ENCODE measurements at regions not wholly inside any gene's neighbourhood (a gene's known extent, or its start where the extent isn't known, plus 50 kb on each side); places are given as distances from the start of the nearest gene placed in this dataset.

GRCh38 chr12:74449872-74450271, 87.8 kb upstream of the ATXN7L3B start:
- no peak overlapping the region for H3K27ac ChIP-seq
- TF ChIP-seq, protein P1, sequence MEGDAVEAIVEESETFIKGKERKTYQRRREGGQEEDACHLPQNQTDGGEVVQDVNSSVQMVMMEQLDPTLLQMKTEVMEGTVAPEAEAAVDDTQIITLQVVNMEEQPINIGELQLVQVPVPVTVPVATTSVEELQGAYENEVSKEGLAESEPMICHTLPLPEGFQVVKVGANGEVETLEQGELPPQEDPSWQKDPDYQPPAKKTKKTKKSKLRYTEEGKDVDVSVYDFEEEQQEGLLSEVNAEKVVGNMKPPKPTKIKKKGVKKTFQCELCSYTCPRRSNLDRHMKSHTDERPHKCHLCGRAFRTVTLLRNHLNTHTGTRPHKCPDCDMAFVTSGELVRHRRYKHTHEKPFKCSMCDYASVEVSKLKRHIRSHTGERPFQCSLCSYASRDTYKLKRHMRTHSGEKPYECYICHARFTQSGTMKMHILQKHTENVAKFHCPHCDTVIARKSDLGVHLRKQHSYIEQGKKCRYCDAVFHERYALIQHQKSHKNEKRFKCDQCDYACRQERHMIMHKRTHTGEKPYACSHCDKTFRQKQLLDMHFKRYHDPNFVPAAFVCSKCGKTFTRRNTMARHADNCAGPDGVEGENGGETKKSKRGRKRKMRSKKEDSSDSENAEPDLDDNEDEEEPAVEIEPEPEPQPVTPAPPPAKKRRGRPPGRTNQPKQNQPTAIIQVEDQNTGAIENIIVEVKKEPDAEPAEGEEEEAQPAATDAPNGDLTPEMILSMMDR (IDR thresholded peaks at IDR 0.05; ENCODE audit: low read depth, low read length), result no peak
- H3K27me3 ChIP-seq, result no peaks in the 10 kb centered on the region
- no peaks in the 10 kb centered on the region for H3K9me3 ChIP-seq (ENCODE audit: low read depth)
- H3K4me3 ChIP-seq, result no peak overlapping the region
- H3K4me1 ChIP-seq (ENCODE audit: low read depth), result no peaks in the 10 kb centered on the region
- DNase-seq (ENCODE audit: low read depth in 1 of 2, low spot score in 1 of 2), result no peak
- no peaks in the 10 kb centered on the region for H3K36me3 ChIP-seq

GRCh38 chr12:74454109-74454508, 83.5 kb upstream of the ATXN7L3B start:
- Histone ChIP-seq H3K27ac (no peak overlapping the region), H3K36me3 (no peaks in the 10 kb centered on the region), H3K27me3 (no peaks in the 10 kb centered on the region), H3K4me1 (ENCODE audit: low read depth) (no peaks in the 10 kb centered on the region), H3K9me3 (ENCODE audit: low read depth) (no peaks in the 10 kb centered on the region), H3K4me3 (no peak overlapping the region)
- DNase-seq (ENCODE audit: low read depth in 1 of 2, low spot score in 1 of 2), result no peak
- TF ChIP-seq, protein P1 (IDR thresholded peaks at IDR 0.05; ENCODE audit: low read depth, low read length), result no peak

- no peak overlapping the region for H3K27ac ChIP-seq
- H3K36me3 ChIP-seq, result no peaks in the 10 kb centered on the region
- no peak for DNase-seq (ENCODE audit: low read depth in 1 of 2, low spot score in 1 of 2)
- no peak overlapping the region for H3K4me3 ChIP-seq
- no peaks in the 10 kb centered on the region for H3K27me3 ChIP-seq
- H3K9me3 ChIP-seq (ENCODE audit: low read depth), result no peaks in the 10 kb centered on the region
- TF ChIP-seq, protein P1 (IDR thresholded peaks at IDR 0.05; ENCODE audit: low read depth, low read length), result no peak
- H3K4me1 ChIP-seq (ENCODE audit: low read depth), result no peaks in the 10 kb centered on the region
Observed at GRCh38 chr12:74455429-74455828, 82.2 kb upstream of the ATXN7L3B start.

DNA sequence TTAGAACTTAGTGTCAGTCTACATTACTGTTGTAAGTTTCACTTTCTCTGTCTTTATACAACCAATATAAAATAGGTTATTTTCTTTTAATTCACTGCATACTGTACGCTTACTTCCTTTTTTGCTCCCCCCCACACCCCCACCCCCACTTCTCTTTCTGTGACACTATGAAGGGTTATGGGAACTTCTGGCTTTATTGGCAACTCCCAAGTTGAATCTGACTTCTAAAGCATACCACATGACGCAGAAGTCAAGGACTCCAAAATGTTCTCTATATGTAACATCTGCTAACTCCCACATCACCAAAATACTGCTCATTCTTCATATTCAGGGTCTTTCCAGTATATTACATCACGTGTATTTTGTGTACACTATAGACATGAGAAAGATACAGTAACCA, 81.2 kb upstream of the ATXN7L3B start:
- TF ChIP-seq, protein P1 (IDR thresholded peaks at IDR 0.05; ENCODE audit: low read depth, low read length), result no peak
- DNase-seq (ENCODE audit: low read depth in 1 of 2, low spot score in 1 of 2), result no peak
- Histone ChIP-seq H3K9me3 (ENCODE audit: low read depth) (no peaks in the 10 kb centered on the region), H3K27ac (no peak overlapping the region), H3K4me3 (no peak overlapping the region), H3K4me1 (ENCODE audit: low read depth) (no peaks in the 10 kb centered on the region), H3K36me3 (no peaks in the 10 kb centered on the region), H3K27me3 (no peaks in the 10 kb centered on the region)

DNA sequence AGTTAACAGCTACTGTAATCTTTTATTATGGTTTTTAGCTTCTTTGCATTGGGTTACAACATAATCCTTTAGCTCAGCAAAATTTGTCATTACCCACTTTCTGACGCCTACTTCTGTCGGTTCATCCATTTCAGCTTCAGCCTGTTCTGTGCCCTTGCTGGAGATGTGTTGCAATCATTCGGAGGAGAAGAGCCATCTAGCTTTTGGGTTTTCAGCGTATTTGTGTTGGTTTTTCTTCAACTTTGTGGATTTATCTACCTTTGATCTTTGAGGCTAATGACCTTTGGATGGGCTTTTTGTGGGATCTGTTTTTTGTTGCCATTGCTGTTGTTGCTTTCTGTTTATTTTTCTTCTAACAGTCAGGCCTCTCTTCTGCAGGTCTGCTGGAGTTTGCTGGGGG, 69.2 kb upstream of the ATXN7L3B start:
- no peak for DNase-seq (ENCODE audit: low read depth in 1 of 2, low spot score in 1 of 2)
- Histone ChIP-seq H3K27me3 (no peaks in the 10 kb centered on the region), H3K4me1 (ENCODE audit: low read depth) (no peaks in the 10 kb centered on the region), H3K27ac (no peak overlapping the region), H3K36me3 (no peaks in the 10 kb centered on the region), H3K4me3 (no peak overlapping the region), H3K9me3 (ENCODE audit: low read depth) (no peaks in the 10 kb centered on the region)
- TF ChIP-seq, protein P1 (IDR thresholded peaks at IDR 0.05; ENCODE audit: low read depth, low read length), result no peak

GRCh38 chr12:74476234-74476633, 61.4 kb upstream of the ATXN7L3B start:
- Histone ChIP-seq H3K27me3 (no peaks in the 10 kb centered on the region), H3K27ac (no peak overlapping the region), H3K36me3 (no peaks in the 10 kb centered on the region), H3K4me3 (no peak overlapping the region), H3K9me3 (ENCODE audit: low read depth) (no peaks in the 10 kb centered on the region), H3K4me1 (ENCODE audit: low read depth) (no peaks in the 10 kb centered on the region)
- TF ChIP-seq, protein P1 (IDR thresholded peaks at IDR 0.05; ENCODE audit: low read depth, low read length), result no peak
- no peak for DNase-seq (ENCODE audit: low read depth in 1 of 2, low spot score in 1 of 2)
